ENCODE measurements at regions not wholly inside any gene's neighbourhood (a gene's known extent, or its start where the extent isn't known, plus 50 kb on each side); places are given as distances from the start of the nearest gene placed in this dataset.

DNA sequence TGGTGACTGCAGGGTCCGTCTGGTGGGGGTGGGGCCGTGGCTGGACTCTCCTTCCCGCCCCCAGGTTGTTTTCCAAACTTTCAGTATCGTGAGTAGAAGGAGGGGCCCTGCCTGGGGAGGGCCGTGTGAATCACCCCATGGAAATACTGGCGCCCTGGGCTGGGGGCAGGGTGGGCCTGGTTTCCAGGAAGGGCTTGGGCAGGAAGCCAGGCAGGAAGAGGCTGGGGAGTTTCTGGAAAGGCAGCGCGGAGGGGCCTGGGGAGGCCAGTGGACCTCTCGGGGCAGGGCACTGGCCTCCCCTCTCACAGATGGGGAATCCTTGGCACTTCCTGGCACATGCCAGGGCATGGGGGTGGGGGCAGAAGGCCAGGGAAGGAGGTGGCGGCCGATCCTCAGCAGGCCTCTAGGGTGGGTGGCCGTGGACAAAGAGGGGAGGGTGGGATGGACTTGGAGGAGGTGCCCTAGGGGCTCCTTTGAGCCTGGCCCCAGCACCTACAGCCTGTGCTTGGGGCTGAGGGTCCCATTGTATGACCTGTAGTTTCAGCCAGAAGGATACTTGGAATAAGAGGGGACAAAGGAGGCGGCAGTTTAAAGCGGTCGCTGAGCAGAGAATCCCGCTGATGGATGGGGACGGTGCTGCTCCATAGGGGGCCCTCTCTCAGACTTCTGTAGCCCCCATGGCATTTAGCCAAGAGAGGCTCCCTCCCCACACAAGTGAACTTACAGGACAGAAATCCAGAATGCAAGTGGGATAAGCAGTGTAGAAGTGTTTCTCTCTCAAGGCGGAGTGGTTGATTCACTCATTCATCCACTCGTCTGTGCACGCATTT lies 56.5 kb upstream of the GATA2 start:
- Histone ChIP-seq H3K4me3 (no peak overlapping the region), H3K4me2 (no peak overlapping the region), H3K4me1 (no peaks in the 10 kb centered on the region), H3K27ac (no peak overlapping the region), H3K9me3 (no peaks in the 10 kb centered on the region)
- ChIA-PET POLR2A (no interaction called here), CTCF (interaction anchor here (2.1 kb wide), 1 partner anchor 23 kb away, joined by 6 read pairs; no protein-coding TSS in a partner anchor)
- ATAC-seq (no peak), DNase-seq (ENCODE audit: low read depth in 1 of 2, low spot score in 1 of 2) (no peak), FAIRE-seq (no peak)
- no peak for TF ChIP-seq EP300 (IDR thresholded peaks at IDR 0.05)
- TF ChIP-seq TFCP2L1 (CRISPR knock-in tag; IDR thresholded peaks at IDR 0.05) = no peak
- TF ChIP-seq ELK1 (IDR thresholded peaks at IDR 0.05; ENCODE audit: low read depth, low read length) = no peak
- TF ChIP-seq PHF8 (IDR thresholded peaks at IDR 0.05; ENCODE audit: borderline replicate concordance, low read depth) = no peak
- TF ChIP-seq MAZ (IDR thresholded peaks at IDR 0.05; ENCODE audit: borderline replicate concordance, low read depth, low read length) = no peak
- no peak for TF ChIP-seq KDM5A (IDR thresholded peaks at IDR 0.05)
- TF ChIP-seq CTCF (IDR thresholded peaks at IDR 0.05) = no peak
- no peak for TF ChIP-seq ZC3H11A (IDR thresholded peaks at IDR 0.05)
- TF ChIP-seq CBX8 (IDR thresholded peaks at IDR 0.05) = no peak
- WGBS (ENCODE audit: missing lambda C conversion rate) = 70% methylated on average over 14 of the region's 20 CpGs

DNA sequence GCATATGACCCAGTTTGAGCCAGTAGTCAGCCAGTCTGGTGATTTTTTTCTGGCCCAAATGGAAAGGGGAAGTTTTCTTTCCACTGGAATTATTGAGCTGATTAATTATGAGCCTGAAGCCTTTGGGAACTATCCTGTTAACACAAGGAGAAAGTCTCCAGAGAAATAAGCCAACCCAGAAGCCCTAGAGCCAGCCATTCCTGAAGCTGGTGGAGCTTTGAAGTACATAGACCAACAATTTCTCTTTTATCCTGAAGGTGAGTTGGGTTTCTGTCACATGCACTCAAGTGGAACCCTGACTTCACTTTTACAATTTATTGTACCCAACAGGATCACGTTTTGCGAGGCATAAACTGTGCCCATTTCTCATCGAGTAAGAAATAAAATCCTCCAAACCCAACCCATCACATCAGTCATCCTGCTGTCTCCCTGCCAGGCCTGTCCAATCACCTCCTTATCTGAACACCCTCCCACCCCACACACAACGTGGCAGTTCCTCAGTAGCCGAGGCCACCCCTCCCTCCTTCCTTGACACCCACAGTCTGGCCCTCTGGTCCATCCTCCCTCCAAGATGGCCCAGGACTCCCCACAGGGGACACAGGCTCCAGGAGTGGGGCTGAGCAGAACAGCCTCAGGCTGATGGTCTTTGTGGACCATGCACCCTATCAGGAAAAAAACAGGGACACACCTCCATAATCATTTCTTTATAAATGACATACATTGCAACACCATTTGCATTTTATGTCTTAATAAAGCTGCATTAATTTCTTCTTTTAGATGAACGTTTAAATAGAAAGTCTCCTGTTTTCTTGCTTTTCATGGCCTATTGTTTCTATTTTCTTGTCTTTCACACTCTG lies 55.7 kb upstream of the GATA2 start:
- Histone ChIP-seq H3K4me3 (no peak overlapping the region), H3K4me2 (no peak overlapping the region), H3K27ac (no peak overlapping the region), H3K4me1 (no peaks in the 10 kb centered on the region), H3K9me3 (no peaks in the 10 kb centered on the region)
- FAIRE-seq = no peak
- no peak for TF ChIP-seq CBX8 (IDR thresholded peaks at IDR 0.05)
- no peak for TF ChIP-seq HEYL (CRISPR knock-in tag; IDR thresholded peaks at IDR 0.05)
- no peak for TF ChIP-seq TFCP2L1 (CRISPR knock-in tag; IDR thresholded peaks at IDR 0.05)
- TF ChIP-seq NR3C1 (IDR thresholded peaks at IDR 0.05) = no peak
- no peak for TF ChIP-seq MAFK (IDR thresholded peaks at IDR 0.05; ENCODE audit: partially characterized antibody)
- TF ChIP-seq EHMT2 (IDR thresholded peaks at IDR 0.05; ENCODE audit: low read depth) = no peak
- no peak for TF ChIP-seq RAD21 (conservative IDR thresholded peaks at IDR 0.05 in 1 of 2, IDR thresholded peaks at IDR 0.05 in 1 of 2)
- DNase-seq (ENCODE audit: low read depth in 1 of 2, low spot score in 1 of 2) = no peak
- WGBS (ENCODE audit: missing lambda C conversion rate) = 70% methylated on average over 6 of the region's 6 CpGs
- ATAC-seq = no peak
- CTCF ChIA-PET = interaction anchor here (0.8 to 2.1 kb wide), 2 partner anchors 24 to 60 kb away, joined by 4 to 6 read pairs; no protein-coding TSS in a partner anchor
- POLR2A ChIA-PET = no interaction called here

DNA sequence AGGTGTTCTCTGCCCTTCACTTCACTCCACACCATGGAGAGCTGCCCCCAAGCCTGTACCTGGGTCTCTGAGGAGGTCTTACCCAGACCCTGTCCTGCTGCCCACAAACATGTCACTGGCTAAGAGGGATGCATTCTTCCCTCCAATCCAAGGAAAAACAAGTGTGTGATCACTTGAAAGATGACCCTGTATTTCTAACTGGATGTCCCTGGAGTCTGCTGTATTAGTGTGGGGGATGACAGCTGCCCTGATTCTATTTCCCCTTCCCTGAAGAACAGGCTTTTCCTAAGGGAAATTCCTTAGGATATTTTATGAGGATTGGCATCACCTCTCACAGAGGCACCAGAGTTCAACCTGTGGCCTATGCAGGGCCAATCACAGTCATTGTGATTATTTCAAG lies 55.0 kb upstream of the GATA2 start:
- TF ChIP-seq FOSL2 (IDR thresholded peaks at IDR 0.05) = no peak
- no peak for TF ChIP-seq FOSL2 (CRISPR knock-in tag; IDR thresholded peaks at IDR 0.05)
- no peak for TF ChIP-seq ESRRA (IDR thresholded peaks at IDR 0.05; ENCODE audit: borderline replicate concordance, low read length)
- no peak for TF ChIP-seq ZSCAN20 (CRISPR knock-in tag; IDR thresholded peaks at IDR 0.05)
- TF ChIP-seq, protein P1, sequence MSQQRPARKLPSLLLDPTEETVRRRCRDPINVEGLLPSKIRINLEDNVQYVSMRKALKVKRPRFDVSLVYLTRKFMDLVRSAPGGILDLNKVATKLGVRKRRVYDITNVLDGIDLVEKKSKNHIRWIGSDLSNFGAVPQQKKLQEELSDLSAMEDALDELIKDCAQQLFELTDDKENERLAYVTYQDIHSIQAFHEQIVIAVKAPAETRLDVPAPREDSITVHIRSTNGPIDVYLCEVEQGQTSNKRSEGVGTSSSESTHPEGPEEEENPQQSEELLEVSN (IDR thresholded peaks at IDR 0.05; ENCODE audit: borderline replicate concordance, low read depth) = no peak
- no peak for TF ChIP-seq HOXB13 (CRISPR knock-in tag; IDR thresholded peaks at IDR 0.05; ENCODE audit: low read depth)
- TF ChIP-seq RCOR1 (IDR thresholded peaks at IDR 0.05; ENCODE audit: low read depth, low read length) = no peak
- TF ChIP-seq BHLHE40 (IDR thresholded peaks at IDR 0.05; ENCODE audit: low read depth, low read length) = no peak
- TF ChIP-seq HOXA7 (CRISPR knock-in tag; IDR thresholded peaks at IDR 0.05) = no peak
- TF ChIP-seq EHF (CRISPR knock-in tag; IDR thresholded peaks at IDR 0.05) = no peak
- no peak for TF ChIP-seq CHD2 (IDR thresholded peaks at IDR 0.05; ENCODE audit: low read length, partially characterized antibody)
- TF ChIP-seq EHMT2 (IDR thresholded peaks at IDR 0.05; ENCODE audit: low read depth) = no peak
- TF ChIP-seq FOSB (CRISPR knock-in tag; IDR thresholded peaks at IDR 0.05) = no peak
- no peak for TF ChIP-seq ATOH8 (CRISPR knock-in tag; IDR thresholded peaks at IDR 0.05; ENCODE audit: low read depth)
- no peak for TF ChIP-seq JUNB (IDR thresholded peaks at IDR 0.05)
- TF ChIP-seq HOXB5 (CRISPR knock-in tag; IDR thresholded peaks at IDR 0.05) = no peak
- Histone ChIP-seq H3K4me2 (no peak overlapping the region), H3K9me3 (peaks cover 4% of the 10 kb centered on the region; the same call in 1 of the 3 replicates), H3K4me1 (no peaks in the 10 kb centered on the region), H3K4me3 (no peak overlapping the region), H3K27ac (no peak overlapping the region)
- ChIA-PET POLR2A (interaction anchor here (0.5 kb wide), 1 partner anchor 57 kb away, joined by 3 read pairs; no protein-coding TSS in a partner anchor), CTCF (interaction anchor here (0.8 to 2.1 kb wide), 3 partner anchors 13 to 61 kb away, joined by 4 to 6 read pairs (median 4); no protein-coding TSS in a partner anchor)
- ATAC-seq = no peak
- FAIRE-seq = no peak
- DNase-seq (ENCODE audit: low read depth in 1 of 2, low spot score in 1 of 2) = no peak
